COLO668 (cell line): ENCODE measurements at regions not wholly inside any gene's neighbourhood (a gene's known extent, or its start where the extent isn't known, plus 50 kb on each side); places are given as distances from the start of the nearest gene placed in this dataset.
A peak's percentile ranks its signal among the peaks of the same experiment; 100 is the strongest.

Experiments
- DNase-seq: peaks from one replicate; lab custom pipeline; 2025; ENCODE audit not compliant: unreplicated experiment; lab: John Stamatoyannopoulos, UW

DNA sequence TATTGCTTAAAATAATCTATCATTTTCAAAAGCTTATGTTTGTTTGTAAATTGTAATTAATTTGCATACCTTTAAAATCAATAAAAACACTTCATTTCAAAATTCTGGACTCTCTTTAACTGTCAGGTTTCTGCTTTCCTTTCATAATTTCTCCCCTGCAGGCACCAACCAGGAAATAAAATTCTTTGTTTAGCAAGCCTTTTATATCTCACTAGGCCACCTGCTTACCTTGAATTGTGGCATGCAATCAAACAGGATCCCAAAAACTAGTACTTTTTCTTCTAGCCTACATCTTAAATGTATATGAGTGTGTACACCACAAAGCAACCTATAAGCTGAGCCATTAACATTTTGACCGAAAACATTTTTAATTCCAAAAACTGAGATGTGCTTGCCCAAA is 233.1 kb downstream of the NR4A2 start:
- DNase-seq = no peak

DNA sequence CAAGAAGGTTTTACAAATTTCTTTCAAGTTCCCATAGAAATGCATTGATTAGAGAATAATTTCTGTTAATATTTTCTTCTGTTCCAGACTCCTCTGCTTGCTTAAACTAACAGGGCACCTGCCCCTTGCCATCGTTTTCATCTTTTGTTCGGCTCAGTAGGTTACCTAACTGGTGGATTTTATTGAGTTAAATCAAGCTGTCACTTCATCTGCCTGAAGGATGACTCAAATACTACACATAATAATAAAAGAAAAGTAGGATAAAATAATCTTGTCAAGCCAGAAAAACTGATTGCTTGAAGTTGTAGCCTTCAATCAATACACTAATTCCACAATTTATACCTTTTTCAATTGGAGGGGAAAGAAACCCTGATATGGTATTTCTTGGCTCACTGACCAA is 234.0 kb downstream of the NR4A2 start:
- DNase-seq = no peak

DNA sequence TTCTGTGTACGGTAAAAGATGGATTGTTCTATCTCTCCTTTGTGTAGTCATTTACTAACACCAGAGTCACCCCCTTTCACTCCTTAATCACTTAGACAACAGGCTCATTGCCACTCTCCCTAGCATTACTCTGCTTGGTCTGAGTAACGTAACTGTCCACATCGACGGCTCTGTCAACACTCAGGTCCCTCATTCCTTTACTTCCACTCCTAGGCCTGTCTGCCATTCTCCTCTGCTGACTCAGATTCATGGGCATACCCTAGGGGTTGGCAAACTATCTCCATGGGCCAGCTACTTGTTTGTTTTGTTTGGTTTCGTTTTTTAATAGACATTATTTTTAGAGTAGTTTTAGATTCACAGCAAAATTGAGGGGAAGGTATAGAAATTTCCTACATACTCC is 243.9 kb downstream of the NR4A2 start:
- DNase-seq = no peak

DNA sequence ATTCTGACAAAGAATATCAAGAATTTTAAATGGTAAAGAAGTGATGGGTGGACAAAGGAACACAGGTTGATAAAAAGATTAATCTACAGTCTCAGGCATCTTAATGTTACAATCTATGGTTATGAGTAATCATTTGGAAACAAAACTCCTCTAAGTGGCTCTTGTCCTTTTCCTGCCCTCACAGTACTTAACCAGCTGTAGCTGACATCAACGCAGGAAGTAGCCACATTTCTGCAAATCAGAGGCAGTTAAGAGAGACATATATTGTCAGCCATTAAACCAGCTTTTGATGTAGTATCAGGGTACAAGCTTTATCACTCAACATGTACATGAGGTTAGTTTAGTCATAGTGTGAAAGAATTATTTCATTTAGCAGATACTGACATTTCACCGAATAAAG is 244.6 kb downstream of the NR4A2 start:
- no peak for DNase-seq

DNA sequence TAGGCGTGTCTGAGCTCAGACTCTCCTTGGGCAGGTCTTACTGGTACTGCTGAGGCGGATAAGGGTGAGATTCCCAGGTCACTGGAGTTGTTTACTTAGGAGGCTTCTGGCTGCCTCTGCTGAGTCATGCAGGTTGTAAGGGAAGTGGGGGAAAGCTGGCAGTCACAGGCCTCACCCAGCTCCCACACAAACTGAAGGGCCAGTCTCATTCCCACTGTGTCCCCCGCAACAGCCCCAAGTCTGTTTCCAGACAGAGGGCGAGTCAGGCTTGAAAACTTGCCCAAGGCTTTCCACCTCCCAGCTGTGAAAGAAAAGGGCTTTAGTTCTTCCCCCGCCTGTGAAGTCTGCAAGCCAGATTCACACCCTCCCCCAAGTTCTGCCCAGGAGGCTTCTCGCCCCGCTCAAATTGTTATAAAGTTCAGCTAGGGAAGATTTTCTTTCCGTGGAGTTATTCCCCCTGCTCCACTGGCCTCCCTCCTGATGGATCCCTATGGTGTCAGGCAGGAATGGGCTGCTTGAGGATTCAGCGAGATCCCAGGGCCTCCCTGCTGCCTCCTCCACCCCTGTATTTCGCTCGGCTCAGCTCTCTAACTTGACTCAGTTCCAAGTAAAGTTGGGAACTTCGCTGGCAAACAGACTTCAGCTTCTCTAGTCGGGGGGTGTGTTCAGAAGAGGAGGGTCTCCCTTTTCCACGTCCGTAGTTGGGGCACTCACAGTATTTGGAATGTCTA is 248.6 kb downstream of the NR4A2 start:
- DNase-seq = no peak

DNA sequence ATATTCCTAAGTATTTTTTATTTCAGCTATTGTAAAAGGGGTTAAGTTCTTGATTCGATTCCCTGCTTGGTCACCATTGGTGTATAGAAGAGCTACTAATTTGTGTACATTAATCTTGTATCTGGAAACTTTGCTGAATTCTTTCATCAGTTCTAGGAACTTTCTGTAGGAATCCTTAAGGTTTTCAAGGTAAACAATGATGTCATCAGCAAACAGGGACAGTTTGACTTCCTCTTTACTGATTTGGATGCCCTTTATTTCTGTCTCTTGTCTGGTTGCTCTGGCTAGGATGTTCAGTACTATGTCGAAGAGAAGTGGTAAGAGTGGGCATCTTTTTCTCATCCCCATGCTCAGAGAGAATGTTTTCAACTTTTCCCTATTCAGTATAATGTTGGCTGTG is 252.7 kb downstream of the NR4A2 start:
- no peak for DNase-seq

DNA sequence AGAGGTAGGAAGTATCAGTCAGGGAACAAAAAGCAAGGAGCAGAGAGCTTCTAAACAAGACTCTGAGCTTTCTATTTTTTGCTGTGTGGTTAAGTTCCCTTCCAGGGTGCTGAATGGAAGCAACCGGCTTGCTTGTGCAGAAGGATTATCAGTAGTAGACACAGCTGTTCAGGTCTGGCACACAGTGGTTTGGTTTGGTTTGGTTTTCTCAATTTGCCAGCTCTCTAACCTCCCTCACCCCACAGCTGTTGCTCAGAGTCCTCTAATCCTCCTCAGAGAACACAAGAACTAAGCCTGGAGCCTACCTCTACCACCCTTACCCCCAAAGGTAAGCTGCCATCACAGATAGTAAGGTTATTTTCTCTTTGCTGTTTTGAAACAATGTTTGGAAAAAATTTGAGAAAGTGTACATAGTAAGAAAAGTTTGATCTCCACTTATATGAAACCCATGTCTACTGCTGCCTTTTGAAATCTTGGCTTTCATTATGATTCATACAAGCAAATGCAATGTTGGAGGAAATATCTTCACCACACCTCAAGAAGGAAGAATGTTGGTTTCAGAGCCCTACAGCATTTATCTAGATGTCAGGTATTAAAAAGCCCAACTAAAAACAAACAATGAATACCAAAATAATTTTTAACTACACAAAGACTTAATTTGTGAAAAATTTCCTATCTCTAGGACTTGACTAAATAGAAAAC is 255.3 kb downstream of the NR4A2 start:
- DNase-seq = no peak

DNA sequence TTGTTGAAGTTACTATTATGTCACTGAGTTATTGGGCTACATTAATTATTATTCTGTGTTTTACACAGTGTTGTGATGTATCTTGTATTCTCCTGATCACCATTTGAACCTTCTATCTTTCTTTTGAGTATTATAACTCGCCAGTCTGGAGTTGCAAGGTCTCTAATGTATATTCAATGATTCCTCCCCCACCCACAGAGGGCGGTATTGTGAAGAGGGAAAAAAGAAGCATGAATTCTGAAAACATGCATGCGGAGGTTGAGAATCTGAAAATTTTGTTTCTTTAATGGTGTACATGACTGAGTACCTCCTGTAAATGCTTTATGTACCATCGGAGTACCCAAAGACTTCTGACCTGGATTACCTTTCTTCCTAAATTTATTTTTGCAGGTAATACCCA is 266.6 kb downstream of the NR4A2 start:
- DNase-seq = peak; percentile 35

DNA sequence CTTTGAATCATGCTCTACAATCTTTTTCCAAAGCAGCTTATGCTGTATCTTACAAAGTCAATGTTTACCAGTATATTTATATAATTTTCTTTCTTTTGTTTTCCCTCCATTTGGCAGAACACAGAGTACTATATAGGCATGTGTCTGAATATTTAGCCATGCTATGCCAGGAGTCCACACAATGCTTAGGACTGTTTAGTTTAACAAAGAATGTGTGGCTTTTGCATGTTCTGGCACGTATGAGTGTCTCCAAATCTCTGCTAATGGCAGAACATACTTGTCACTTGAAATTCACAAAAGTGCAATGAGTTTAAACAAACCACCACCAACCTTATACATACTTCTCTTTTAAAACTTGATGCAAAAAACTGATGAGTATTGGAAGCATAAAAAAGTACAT is 268.0 kb downstream of the NR4A2 start:
- DNase-seq = no peak

DNA sequence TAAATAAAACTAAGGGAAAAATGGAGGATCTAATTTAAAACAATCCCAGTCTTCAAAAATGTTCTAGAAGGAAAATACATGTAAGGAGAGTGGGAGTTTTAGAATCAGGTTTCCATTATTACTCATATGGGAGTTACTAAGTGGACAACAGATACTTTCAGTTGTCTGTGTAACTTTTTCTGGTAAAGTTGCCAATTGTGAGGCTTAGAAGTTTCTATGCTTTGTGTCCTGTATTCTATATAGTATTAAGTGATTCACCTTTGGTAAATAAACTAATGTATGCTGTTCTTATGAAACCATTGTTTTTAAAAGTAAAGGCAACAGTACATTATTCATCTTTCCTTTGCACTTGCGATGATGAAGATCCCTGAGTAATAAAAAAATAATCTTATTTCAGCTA is 274.9 kb downstream of the NR4A2 start:
- no peak for DNase-seq

DNA sequence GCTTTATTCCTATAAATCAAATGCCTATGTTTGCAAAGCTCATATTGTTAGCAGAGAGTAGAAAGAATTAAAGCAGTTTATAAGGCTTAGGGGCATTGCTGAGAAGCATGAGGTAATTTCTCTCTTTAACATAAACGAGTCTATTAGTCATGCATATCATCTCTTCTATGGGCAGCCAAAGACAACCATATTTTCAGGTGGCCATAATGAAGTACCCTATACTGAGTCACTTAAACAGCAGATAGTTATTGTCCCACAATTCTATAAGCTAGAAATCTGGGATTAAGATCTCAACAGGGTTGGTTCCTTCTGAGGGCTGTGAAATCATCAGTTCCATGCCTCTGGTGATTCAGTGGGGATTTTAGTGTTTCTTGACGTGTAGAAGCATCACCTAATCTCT is 277.5 kb downstream of the NR4A2 start:
- DNase-seq = no peak

DNA sequence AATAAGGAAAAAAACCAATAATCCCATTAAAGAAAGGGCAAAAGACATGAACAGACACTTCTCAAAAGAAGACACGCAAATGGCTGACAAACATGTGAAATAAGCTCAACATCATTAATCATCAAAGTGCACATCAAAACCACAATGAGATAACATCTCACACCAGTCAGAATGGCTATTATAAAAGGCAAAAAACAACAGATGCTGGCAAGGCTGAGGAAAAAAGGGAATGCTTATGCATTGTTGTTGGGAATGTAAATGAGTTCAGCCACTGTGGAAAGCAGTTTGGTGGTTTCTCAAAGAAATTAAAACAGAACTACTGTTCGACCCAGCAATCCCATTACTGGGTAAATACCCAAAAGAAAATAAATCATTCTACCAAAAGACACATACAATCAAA is 285.6 kb downstream of the NR4A2 start:
- DNase-seq = no peak

DNA sequence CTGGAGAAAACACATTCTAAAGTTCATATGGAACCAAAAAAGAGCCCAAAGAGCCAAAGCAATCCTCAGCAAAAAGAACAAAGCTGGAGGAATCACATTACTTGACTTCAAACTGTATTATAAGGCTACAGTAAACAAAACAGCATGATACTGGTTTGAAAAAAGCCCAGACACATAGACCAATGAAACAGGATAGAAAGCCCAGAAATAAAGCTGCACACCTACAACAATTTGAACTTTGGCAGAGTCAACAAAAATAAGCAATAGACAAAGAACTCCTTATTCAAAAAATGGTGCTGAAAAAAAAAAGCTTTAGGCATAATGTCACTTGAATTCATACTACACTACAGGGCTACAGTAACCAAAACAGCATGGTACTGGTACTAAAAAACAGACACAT is 289.6 kb downstream of the NR4A2 start:
- no peak for DNase-seq

DNA sequence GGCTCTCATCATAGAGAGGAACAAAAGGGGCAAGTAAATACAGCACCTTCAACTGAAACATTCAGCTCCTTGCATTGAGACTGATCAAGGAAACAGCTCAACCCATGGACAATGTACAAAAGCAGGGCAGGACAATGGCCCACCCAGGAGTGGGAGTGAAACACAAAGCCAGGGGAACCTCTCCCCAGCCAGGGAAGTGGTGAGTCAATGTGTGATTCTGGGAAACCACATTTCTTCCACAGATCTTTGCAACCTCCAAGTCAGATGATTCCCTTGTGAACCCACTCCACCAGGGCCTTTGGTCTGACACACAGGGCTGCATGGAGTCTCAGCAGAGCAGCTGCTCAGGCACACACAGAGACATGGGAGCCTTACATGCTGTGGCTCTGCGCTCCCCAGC is 294.5 kb downstream of the NR4A2 start:
- DNase-seq = no peak

DNA sequence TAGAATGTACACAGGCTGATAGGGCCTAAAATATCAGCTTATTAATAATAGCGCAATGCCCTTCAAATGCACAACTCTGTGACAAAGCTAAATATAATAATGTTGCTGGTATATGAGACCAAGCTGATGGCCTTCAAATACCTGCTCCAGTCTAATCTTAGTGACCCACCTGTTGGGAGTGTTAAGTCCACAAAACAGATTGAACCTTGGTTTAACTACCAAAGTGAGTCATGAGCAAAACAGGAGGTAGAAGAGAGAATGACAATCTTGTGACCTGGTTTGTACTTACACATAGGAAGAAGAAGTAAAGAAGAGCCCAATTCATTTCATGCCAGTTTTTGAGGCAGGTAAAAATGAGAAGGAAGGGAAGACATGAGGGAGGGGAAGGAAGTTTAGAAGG is 295.0 kb downstream of the NR4A2 start:
- DNase-seq = no peak

DNA sequence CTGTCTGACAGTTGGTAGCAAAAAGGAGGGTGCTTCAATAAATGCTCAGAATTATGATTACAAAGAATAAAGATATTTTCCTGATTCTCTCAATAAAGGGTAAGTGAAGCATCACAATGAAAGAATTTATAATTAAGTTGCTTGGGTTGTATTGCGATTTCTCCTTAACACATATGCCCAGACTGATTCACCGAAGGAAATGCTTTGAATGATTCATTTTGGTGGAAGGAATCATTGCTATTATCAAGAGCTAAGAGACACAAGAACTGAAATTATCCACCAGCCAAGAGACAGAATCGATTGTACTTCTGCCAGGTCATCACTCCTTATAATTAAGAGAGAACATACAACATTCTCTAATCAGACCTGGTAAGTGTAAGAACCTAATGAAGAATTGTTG is 301.4 kb downstream of the NR4A2 start:
- DNase-seq = no peak

DNA sequence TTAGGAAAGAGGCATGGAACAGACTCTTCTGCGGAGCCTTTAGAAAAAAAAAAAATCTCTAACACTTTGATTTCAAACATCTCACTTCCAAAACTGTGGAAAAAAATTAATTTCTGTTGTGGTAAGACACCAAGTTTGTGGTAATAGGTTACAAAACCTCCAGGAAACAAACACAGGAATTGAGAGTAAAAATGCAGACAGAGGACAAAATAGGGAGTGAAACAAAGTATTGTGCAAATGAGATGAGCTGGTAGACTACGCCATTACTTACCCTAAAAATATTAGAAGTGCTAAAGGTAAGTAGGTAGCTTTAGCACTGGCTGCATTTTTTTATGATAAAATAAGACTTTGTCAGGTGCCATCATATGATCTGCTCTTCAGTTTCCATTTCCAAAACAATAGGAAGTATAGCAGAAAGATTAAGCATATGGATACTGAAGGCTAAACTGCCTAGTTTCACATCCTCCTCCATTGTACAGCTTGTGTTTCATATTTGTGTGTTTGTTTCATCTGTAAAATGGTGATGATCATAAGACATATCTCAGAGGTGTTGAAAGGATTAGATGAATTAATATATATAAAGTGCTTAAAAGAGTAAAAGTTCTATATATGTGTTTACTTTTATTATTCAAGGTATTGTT is 309.2 kb downstream of the NR4A2 start:
- DNase-seq = no peak

DNA sequence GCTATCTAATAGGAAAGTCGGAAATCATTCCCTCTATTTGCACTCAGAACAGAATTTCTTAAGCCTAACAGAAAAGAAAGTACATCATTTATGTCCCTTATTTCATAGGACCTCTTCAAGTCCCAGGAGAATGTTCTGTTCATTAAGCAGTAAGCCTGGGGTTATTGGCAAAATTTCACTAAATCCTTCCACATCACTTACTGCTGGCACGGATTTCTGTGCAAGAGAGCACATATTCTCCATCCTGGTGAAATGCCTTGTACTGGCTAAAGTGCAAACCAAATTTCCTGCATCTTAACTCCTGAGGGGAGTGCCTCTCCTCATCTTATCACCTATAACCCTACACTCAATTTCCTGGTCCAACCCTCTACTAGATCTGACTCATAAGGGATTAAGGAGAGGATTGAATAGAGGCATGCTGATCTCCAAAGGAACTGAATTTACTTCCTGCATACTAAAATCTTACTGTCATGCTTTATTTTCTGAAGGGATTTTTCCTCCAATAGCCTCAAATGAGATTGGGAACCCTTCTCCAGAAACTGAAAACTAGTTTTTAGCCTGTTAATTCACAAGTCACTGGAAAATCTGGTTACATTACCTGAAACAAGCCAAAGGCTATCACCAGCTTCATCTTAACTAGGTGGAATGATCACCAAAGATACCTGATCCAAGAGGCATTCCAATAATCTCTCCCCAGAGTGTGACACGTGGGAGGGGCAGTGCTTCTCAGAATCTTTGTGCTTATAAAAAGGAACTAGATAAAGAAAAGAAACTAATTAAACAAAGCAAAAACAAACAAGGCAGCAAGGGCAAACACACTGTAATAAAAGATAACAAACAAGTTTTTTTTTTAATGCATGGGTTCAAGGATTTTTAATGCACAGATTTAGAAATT is 311.1 kb downstream of the NR4A2 start:
- no peak for DNase-seq

DNA sequence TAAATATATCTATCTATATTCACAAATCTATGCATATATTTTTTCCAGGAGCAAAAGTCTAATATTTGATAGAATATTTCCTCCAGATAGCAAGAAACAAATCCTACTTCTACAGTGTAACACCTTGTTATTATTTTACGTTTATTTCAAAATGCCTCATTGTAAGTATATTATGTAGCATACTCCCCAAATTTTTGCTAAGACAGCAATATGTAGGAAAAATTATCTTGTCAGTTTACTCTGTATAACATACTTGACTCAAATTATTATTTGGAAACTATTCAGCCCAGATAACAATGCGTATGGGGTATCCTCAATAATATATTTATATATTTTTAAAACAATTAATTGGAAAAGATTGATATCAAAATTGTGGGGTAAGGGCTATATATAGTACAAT is 313.2 kb downstream of the NR4A2 start:
- no peak for DNase-seq

DNA sequence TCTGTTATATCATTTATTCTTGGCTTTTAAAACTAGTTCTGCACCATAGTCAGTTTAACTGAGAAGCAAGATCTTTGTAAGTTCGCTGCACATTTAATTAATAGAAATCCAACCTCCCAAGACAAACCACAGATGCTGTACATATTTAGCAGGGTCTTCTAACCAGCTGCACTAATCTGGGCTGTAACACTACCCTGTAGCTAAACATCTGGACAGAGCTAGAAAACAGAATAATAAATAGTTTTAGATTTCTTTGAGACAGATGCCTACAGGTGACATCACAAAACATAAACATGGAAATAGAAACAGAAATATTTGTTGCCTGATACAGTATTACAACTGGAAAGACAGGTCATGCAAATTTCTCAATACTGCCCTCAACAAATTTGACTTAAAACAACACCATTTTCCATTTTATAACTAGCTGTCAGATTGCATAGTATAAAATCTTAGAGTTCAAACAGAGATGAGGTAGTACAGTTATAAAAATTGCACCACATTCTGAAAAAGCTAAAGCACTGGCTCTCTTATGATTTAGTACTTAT is 315.1 kb downstream of the NR4A2 start:
- no peak for DNase-seq

DNA sequence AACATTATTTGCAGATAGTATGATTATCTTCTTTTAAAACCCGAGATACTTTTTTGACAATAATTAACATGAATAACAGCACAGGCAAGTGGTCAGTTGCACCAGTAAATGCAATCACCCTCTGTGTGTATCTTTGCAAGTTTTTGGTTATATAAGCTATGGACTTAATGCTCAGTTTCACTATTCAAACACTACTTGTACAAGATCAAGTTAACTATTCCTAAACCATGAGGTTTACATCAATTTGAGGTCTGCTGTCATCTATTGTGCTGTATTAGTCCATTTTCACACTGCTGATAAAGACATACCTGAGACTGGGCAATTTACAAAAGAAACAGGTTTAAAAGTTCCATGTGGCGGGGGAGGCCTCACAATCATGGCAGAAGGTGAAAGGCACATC is 323.2 kb downstream of the NR4A2 start:
- DNase-seq = no peak
